HG03571 (cell line): ENCODE measurements at regions not wholly inside any gene's neighbourhood (a gene's known extent, or its start where the extent isn't known, plus 50 kb on each side); places are given as distances from the start of the nearest gene placed in this dataset.

Source experiments
- ATAC-seq: cut with Tn5 transposase; IDR thresholded peaks from one replicate; pipeline ENCODE4 v1.9.1; 2021; ENCODE audit not compliant: unreplicated experiment

GRCh38 chr10:121217331-121217730 lies 366.2 kb downstream of the WDR11 start:
- no peak for ATAC-seq

- no peak for ATAC-seq
These were observed 369.9 kb downstream of the WDR11 start for GRCh38 chr10:121221072-121221471.

- ATAC-seq = no peak
These were observed 370.8 kb downstream of the WDR11 start for GRCh38 chr10:121221991-121222390.

DNA sequence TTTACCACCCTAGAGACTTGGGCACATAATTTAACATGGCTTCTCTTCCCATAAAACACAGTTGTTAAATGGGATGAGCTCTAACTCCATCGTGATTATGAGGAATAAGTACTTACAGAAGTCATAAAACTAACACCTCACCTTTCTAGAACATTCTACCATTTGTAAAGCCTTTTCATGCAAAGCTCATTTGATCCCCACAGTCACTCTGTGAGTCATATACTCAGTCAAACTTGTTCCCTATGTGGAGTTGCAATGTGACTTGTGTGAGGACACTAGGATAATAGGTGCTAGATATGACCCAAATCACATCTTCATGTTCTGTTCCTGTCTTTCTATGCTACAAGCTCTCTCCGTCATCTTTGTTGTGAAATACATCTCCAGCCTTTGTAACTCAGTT lies 371.7 kb downstream of the WDR11 start:
- no peak for ATAC-seq

- ATAC-seq = no peak
These were observed 367.2 kb downstream of the FGFR2 start for GRCh38 chr10:121231079-121231478.

DNA sequence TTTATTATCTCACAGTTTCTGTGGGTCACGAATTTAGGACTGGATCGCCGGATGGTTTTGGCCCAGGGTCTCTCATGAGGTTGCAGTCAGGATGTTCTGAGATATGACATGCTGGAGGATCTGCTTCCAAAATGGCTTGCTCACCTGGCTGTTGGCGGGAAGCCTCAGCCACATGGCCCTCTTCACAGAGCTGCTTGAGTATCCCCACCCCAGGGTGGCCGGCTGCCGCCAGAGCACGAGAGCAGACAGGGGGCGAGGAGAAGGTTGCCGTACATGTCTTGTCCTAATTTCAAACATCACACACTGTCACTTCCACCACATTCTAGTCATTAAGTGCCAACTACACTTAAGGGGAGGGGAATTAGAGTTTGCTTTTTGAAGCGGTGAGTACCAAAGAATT lies 365.8 kb downstream of the FGFR2 start:
- ATAC-seq = no peak

DNA sequence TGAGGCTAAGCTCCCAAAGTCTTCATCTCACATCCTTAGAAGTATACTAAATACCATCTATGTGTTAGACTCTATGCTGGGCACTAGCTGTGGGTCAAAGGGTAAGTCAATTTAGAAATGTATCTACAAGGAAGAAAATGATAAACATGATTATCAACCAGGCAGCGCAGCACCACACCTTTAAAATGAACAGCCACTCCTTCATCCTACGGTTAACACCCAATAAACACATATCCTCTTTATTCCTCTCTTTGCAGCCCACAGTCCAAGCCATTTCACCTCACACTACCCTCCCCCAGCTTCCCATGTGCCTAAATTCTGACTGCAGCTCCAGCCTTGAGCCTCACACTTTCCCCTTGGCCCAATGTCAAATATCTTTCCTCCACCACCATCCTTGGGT lies 362.6 kb downstream of the FGFR2 start:
- ATAC-seq = no peak

- no peak for ATAC-seq
These were observed 361.6 kb downstream of the FGFR2 start for GRCh38 chr10:121236621-121237020.

- ATAC-seq = no peak
These were observed 360.5 kb downstream of the FGFR2 start for GRCh38 chr10:121237718-121238117.

- ATAC-seq = no peak
These were observed 358.2 kb downstream of the FGFR2 start for GRCh38 chr10:121240011-121240410.

DNA sequence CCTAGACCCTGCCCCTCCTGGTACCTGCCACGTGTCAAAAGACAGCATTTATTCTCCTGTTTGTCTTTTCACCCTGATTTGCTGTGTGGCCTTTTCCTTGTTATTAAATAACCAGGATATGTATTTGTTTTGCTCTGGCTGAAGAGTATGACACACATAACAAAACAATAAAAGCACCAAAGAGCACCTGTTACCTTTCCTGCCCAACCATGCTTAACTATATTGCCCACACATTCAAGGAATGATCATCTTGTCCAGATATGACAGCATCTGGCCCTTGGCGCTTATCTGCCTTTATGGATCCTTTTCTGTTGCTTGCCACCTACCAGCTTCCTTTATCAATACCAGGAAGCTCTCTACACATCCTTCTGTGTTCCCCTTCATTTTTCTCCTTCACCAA lies 357.7 kb downstream of the FGFR2 start:
- no peak for ATAC-seq

GRCh38 chr10:121241337-121241736 lies 356.9 kb downstream of the FGFR2 start:
- no peak for ATAC-seq

GRCh38 chr10:121242741-121243608 lies 355.3 kb downstream of the FGFR2 start:
- ATAC-seq = no peak

DNA sequence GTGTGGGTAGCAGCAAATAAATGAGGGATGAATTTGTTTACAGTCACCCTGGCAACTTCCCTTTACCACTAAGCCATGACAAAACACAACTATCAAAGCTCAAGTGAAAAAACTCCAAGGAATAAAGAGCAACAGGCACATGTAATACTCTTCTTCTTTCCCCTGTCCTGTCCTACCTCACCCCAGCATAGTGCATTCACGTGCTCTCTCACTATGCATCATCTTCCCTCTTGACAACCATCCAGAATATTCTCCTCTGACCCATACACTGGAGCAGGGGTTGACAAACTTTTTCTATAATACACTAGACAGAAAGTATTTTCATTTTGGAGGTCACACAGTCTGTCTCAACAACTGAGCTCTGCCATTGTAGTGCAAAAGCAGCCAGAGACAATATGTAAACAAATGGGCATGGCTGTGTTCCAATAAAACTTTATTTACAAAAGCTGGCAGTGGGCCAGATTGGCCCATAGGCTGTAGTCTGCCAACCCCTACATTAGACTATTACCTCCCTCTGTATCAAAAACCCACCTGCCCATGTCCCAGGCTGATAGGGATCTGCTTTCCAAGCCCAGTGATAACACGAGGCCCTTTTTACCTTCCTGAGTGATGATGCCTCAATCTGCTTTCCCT lies 354.5 kb downstream of the FGFR2 start:
- no peak for ATAC-seq

DNA sequence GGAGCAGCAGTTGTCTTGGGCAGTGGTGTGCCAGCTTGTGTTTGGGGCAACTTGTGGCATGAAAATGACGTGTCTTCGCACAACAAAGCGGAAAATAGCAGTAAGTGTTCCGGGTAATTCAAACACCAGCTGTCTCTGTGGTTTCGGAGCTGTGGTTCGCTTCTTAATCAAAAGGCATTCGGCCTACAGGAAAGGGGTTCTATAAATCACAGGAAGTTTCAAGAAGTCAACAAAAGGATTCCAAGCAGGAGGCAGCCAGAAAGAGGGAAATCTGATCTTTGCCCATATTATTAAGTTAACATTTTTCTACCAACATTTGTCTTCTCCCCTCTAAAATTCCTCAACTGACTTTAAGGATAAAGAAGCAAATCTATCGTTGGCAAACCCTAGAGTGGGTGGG lies 353.4 kb downstream of the FGFR2 start:
- ATAC-seq = no peak

- no peak for ATAC-seq
These were observed 352.5 kb downstream of the FGFR2 start for GRCh38 chr10:121245754-121246153.

DNA sequence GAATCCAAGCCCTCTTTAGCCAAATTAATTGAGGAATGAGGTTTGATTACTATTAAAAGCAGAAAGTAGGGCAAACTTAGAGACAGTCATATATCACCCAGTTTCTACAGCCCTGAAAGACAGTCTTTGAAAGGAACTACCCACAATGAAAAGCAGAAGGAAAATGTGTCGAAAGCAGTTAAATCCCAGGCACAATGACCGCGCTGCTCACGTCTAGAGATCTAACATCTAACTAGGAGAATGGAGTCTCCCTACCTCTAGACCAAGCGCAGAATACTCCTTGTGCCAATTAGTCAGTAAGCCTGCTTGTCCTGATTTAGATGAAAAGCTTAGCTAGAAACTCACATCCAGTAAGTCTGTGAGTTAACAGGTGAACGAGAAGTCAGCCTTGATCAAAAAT lies 350.0 kb downstream of the FGFR2 start:
- no peak for ATAC-seq

- ATAC-seq = no peak
These were observed 347.1 kb downstream of the FGFR2 start for GRCh38 chr10:121250995-121251764.

GRCh38 chr10:121252756-121253155 lies 345.5 kb downstream of the FGFR2 start:
- ATAC-seq = no peak

DNA sequence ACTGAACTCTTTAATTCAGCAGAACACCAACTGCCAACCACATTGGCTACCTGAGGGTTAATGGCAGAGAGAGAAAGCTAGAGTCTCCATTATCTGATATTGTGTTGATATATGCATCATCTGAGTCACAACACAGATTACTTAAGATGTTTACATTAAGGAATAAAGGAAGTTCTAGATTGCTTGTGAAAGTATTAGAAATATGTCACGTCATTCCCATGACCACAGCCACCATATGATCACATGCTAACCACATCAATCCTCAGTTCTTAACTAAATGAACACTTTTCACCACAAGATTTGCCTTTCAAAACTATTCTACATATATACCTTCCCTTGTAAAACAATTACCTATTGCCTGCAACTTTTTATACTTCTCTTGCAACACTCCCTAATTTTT lies 337.9 kb downstream of the FGFR2 start:
- no peak for ATAC-seq

- ATAC-seq = no peak
These were observed 336.6 kb downstream of the FGFR2 start for GRCh38 chr10:121261665-121262064.
